K562 (cell line): ENCODE measurements at regions not wholly inside any gene's neighbourhood (a gene's known extent, or its start where the extent isn't known, plus 50 kb on each side); places are given as distances from the start of the nearest gene placed in this dataset.
A peak's percentile ranks its signal among the peaks of the same experiment; 100 is the strongest.

ENCODE experiments used
- BRF2 ChIP-seq: IDR thresholded peaks from 3 replicates; pipeline ENCODE4 v1.6.1; 2011; ENCODE audit warnings: borderline replicate concordance, mild to moderate bottlenecking; ENCODE audit not compliant: insufficient read length, insufficient read depth
- ETV1 ChIP-seq: fragments of 450-650 bp; conservative IDR thresholded peaks from 2 replicates; pipeline ENCODE4 v1.6.1; 2016; ENCODE audit warnings: missing genetic modification characterization, control low read depth, low read depth, missing compliant biosample characterization
- ETV6 ChIP-seq, 3 experiments: fragments of 150-350 bp in 1 of 3; sonication (generic) in 1 of 3; formaldehyde crosslinking in 1 of 3; IDR thresholded peaks; 2 replicates each; pipeline versions ENCODE4 v1.6.1 to v1.8.0; 2014 to 2022; ENCODE audit warnings: borderline replicate concordance in 2 of 3, low read depth in 2 of 3, antibody characterized with exemption in 1 of 3, low read length in 1 of 3, mild to moderate bottlenecking in 1 of 3, missing genetic modification reagents in 1 of 3
- FOXP1 ChIP-seq: sonication (generic); formaldehyde crosslinking; IDR thresholded peaks from 2 replicates; pipeline ENCODE4 v1.8.0; 2022; ENCODE audit warnings: mild to moderate bottlenecking, missing genetic modification reagents
- GTF3C2 ChIP-seq: IDR thresholded peaks from 3 replicates; pipeline ENCODE4 v1.6.1; 2011; ENCODE audit warnings: borderline replicate concordance, mild to moderate bottlenecking, moderate library complexity; ENCODE audit not compliant: insufficient read length; ENCODE audit errors: extremely low read depth
- MAZ ChIP-seq, 2 experiments: fragments of 450-650 bp in 1 of 2; sonication (generic) in 1 of 2; formaldehyde crosslinking; IDR thresholded peaks in 1 of 2; conservative IDR thresholded peaks in 1 of 2; 2 replicates each; pipeline versions ENCODE4 v1.4.0 to v1.5.0; 2020; ENCODE audit warnings: mild to moderate bottlenecking in 1 of 2, missing genetic modification reagents in 1 of 2
- NCOA1 ChIP-seq: fragments of 450-650 bp; IDR thresholded peaks from 2 replicates; pipeline ENCODE4 v1.6.1; 2016; ENCODE audit warnings: low read depth
- NFE2L1 ChIP-seq: fragments of 450-650 bp; IDR thresholded peaks from 2 replicates; pipeline ENCODE4 v1.6.1; 2016; ENCODE audit warnings: missing genetic modification characterization, low read depth, mild to moderate bottlenecking, missing compliant biosample characterization, moderate library complexity, borderline replicate concordance
- NR2F6 ChIP-seq: fragments of 450-650 bp; formaldehyde crosslinking; IDR thresholded peaks from 2 replicates; pipeline ENCODE4 v1.4.0; 2020; ENCODE audit warnings: mild to moderate bottlenecking
- NRF1 ChIP-seq, 2 experiments: fragments of 450-650 bp; IDR thresholded peaks in 1 of 2; conservative IDR thresholded peaks in 1 of 2; 2 replicates each; pipeline ENCODE4 v1.6.1; 2014; ENCODE audit warnings: mild to moderate bottlenecking in 2 of 2
- POU5F1 ChIP-seq: fragments of 150-350 bp; IDR thresholded peaks from 2 replicates; pipeline ENCODE4 v1.6.1; 2014; ENCODE audit warnings: borderline replicate concordance, low read length, low read depth, mild to moderate bottlenecking; ENCODE audit not compliant: partially characterized antibody
- RB1 ChIP-seq: fragments of 450-650 bp; IDR thresholded peaks from 2 replicates; pipeline ENCODE4 v1.6.1; 2017; ENCODE audit warnings: low read depth, mild to moderate bottlenecking
- RBM22 ChIP-seq: fragments of 200-400 bp; formaldehyde crosslinking; IDR thresholded peaks from 2 replicates; pipeline ENCODE4 v1.6.1; 2018; ENCODE audit warnings: low read length, low read depth; ENCODE audit not compliant: poor library complexity, severe bottlenecking
- SETDB1 ChIP-seq: IDR thresholded peaks from one replicate; pipeline ENCODE4 v1.6.1; 2012; ENCODE audit warnings: low read length, control low read depth, inconsistent platforms
- SIN3A ChIP-seq, 2 experiments: fragments of 150-350 bp in 1 of 2; IDR thresholded peaks; 2 replicates each; pipeline ENCODE4 v1.6.1; 2011 to 2016; ENCODE audit warnings: borderline replicate concordance in 2 of 2, low read depth in 2 of 2, low read length in 2 of 2, mild to moderate bottlenecking in 2 of 2, moderate library complexity in 2 of 2; ENCODE audit not compliant: control insufficient read depth in 1 of 2
- SIX5 ChIP-seq, 2 experiments: IDR thresholded peaks; 2 replicates each; pipeline ENCODE4 v1.6.1; 2011; ENCODE audit warnings: low read length in 2 of 2, borderline replicate concordance in 1 of 2, low read depth in 1 of 2, mild to moderate bottlenecking in 1 of 2, moderate library complexity in 1 of 2; ENCODE audit not compliant: insufficient read depth in 1 of 2
- SREBF1 ChIP-seq: fragments of 150-350 bp; IDR thresholded peaks from 2 replicates; pipeline ENCODE4 v1.6.1; 2014; ENCODE audit warnings: antibody characterized with exemption, low read depth, low read length, borderline replicate concordance
- STAT5A ChIP-seq: IDR thresholded peaks from 2 replicates; pipeline ENCODE4 v1.6.1; 2012; ENCODE audit warnings: low read length, inconsistent platforms, borderline replicate concordance
- TEAD4 ChIP-seq, 2 experiments: sonication (generic) in 1 of 2; formaldehyde crosslinking in 1 of 2; IDR thresholded peaks; 2 replicates each; pipeline versions ENCODE4 v1.6.1 to v1.8.0; 2012 to 2022; ENCODE audit warnings: borderline replicate concordance in 1 of 2, inconsistent platforms in 1 of 2, low read length in 1 of 2, mild to moderate bottlenecking in 1 of 2, missing genetic modification reagents in 1 of 2
- ZBTB1 ChIP-seq: sonication (generic); formaldehyde crosslinking; IDR thresholded peaks from 2 replicates; pipeline ENCODE4 v1.8.1; 2023; ENCODE audit warnings: missing genetic modification reagents, low read depth, mild to moderate bottlenecking, borderline replicate concordance
- ZEB2 ChIP-seq: fragments of 450-650 bp; IDR thresholded peaks from 2 replicates; pipeline ENCODE4 v1.6.1; 2016
- ZNF41 ChIP-seq: fragments of 250-450 bp; sonication (Bioruptor Pico); conservative IDR thresholded peaks from 2 replicates; pipeline ENCODE4 v1.4.0; 2020; ENCODE audit warnings: mild to moderate bottlenecking
- ZNF644 ChIP-seq: fragments of 200-800 bp; sonication (Bioruptor generic); IDR thresholded peaks from 2 replicates; pipeline ENCODE4 v1.6.1; 2016; ENCODE audit warnings: low read depth, missing genetic modification characterization, missing compliant biosample characterization
- ZNF77 ChIP-seq: fragments of 250-450 bp; sonication (Bioruptor Pico); IDR thresholded peaks from 2 replicates; pipeline ENCODE4 v1.5.0; 2020

GRCh38 chr7:25849500-25850184, 302.4 kb upstream of the NFE2L3 start (continued):
- TF ChIP-seq GTF3C2 (no peak), FOXP1 (no peak), SETDB1 (no peak), RBM22 (no peak), NR2F6 (no peak), SIX5 (IDR thresholded peaks at IDR 0.05; ENCODE audit: borderline replicate concordance in 1 of 2, insufficient read depth in 1 of 2, low read depth in 1 of 2, low read length in 2 of 2) (no peak), TEAD4 (IDR thresholded peaks at IDR 0.05; ENCODE audit: low read length) (peak; percentile 50; the same call in 1 of the 2 replicates), TEAD4 (CRISPR knock-in tag; IDR thresholded peaks at IDR 0.05; ENCODE audit: borderline replicate concordance) (no peak), ZNF644 (tag) (peak; percentile 81), ZNF77 (CRISPR knock-in tag) (no peak), MAZ (CRISPR knock-in tag; conservative IDR thresholded peaks at IDR 0.05 in 1 of 2, IDR thresholded peaks at IDR 0.05 in 1 of 2) (peak; percentile 9 to 55; a peak in 3 of 4 replicates), BRF2 (no peak), ETV6 (IDR thresholded peaks at IDR 0.05; ENCODE audit: borderline replicate concordance in 1 of 2, low read depth in 2 of 2, low read length in 1 of 2) (no peak), ETV6 (CRISPR knock-in tag; IDR thresholded peaks at IDR 0.05; ENCODE audit: borderline replicate concordance) (no peak), ZBTB1 (CRISPR knock-in tag) (no peak), POU5F1 (no peak), ZNF41 (CRISPR knock-in tag) (no peak), NRF1 (conservative IDR thresholded peaks at IDR 0.05 in 1 of 2, IDR thresholded peaks at IDR 0.05 in 1 of 2) (peak; percentile 27 to 31; a peak in 1 of 4 replicates), SIN3A (IDR thresholded peaks at IDR 0.05; ENCODE audit: borderline replicate concordance in 2 of 2, control insufficient read depth in 1 of 2, low read depth in 2 of 2, low read length in 2 of 2) (no peak), NCOA1 (no peak), SREBF1 (no peak), NFE2L1 (tag) (no peak), RB1 (no peak), STAT5A (no peak), ZEB2 (no peak), ETV1 (tag) (no peak)
